Retinal pigment epithelial cell (primary cell): ENCODE measurements at regions not wholly inside any gene's neighbourhood (a gene's known extent, or its start where the extent isn't known, plus 50 kb on each side); places are given as distances from the start of the nearest gene placed in this dataset.

Experiments
- DNase-seq: peaks from one replicate; pipeline ENCODE4 v3.0.0-alpha.2; 2010; ENCODE audit warnings: low read depth
- H3K4me3 ChIP-seq: 2 replicates; pipeline ENCODE4 v1.5.1; 2011; ENCODE audit warnings: mild to moderate bottlenecking, low read length, control low read depth, moderate library complexity
- TF ChIP-seq, protein P1 (sequence below): conservative IDR thresholded peaks from 2 replicates; pipeline ENCODE4 v1.5.1; 2011; ENCODE audit warnings: low read depth, low read length, control low read depth, inconsistent platforms

DNA sequence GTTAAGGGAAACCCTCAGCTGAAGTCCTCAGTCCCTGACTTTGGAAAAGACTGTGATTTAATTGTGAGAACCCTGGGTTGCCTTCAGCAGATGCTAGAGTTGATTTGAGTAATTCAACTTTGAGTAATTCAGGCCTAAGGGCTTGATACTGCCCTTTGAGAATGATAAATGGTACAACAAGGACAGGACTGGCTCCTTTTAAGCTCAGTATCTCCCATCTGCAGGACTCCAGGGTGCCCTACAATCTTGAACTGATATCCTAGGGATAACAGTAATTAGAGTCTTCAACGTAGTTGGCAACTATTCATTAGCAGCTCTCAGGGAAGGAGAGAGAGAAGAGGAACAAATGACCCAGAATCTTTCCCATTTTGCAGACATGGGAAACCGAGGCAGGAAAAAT, 186.4 kb downstream of the GATA3 start:
- TF ChIP-seq, protein P1, sequence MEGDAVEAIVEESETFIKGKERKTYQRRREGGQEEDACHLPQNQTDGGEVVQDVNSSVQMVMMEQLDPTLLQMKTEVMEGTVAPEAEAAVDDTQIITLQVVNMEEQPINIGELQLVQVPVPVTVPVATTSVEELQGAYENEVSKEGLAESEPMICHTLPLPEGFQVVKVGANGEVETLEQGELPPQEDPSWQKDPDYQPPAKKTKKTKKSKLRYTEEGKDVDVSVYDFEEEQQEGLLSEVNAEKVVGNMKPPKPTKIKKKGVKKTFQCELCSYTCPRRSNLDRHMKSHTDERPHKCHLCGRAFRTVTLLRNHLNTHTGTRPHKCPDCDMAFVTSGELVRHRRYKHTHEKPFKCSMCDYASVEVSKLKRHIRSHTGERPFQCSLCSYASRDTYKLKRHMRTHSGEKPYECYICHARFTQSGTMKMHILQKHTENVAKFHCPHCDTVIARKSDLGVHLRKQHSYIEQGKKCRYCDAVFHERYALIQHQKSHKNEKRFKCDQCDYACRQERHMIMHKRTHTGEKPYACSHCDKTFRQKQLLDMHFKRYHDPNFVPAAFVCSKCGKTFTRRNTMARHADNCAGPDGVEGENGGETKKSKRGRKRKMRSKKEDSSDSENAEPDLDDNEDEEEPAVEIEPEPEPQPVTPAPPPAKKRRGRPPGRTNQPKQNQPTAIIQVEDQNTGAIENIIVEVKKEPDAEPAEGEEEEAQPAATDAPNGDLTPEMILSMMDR = no peak
- DNase-seq = no peak
- H3K4me3 ChIP-seq = no peak overlapping the region

DNA sequence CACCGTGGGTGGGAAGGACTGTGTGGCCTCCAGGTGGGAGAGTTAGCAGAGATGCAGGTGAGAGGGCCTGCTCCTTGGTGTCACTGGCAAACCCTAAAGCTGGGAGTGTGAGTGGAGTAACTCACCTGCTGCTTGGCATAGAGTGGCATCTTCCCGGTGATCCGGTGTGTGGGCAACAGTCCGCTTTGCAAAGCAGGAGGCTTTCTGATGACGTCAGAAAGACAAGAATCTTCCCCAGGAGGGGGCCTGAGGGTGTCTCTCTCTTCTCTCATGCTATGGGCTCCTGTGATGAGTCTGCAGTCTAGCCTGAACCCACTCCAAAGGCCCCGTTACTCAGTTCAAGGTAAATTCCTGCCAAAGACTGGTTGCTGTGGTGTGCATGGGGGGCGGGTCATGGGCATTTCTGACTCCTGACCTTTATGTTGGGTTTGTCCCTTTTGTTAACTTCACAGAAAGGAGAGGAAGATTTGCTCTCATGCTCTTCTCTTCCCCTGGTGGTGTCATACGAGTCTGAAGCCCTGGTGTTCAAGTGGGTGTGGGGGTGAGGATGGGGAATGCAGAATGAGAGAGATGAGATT, 187.9 kb downstream of the GATA3 start:
- no peak for DNase-seq
- no peak overlapping the region for H3K4me3 ChIP-seq
- TF ChIP-seq, protein P1 = no peak

DNA sequence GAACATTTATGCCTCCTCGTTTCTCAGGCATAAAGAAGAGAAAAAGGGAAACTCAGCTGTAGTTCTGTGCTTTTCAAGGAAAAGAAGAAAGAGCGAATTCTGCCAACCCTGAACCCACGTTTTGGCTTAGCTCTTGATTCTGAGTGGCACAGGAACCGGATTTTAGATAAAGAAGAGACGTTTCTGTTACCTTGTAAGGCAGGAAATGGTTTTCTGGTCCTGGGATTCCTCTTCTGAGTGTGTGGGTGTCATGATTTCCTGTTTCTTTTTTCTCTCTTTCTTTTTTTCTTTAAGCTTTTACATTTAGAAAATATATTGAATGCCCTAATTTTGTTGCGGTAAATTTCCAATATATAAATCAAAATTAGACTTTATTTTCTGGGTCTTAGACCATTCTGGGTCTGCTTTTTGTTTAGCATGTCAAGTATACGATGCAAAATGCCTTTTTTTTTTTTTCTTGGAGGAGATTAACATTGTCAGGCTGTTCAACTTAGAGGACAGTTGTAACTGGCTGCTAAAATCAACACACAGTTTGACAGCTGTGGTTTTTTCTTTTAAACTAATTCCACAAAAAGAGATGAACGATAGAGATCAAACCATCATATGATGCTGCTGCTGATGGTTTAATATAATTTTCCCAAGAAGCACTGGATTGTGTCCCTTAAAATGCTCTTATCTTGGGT, 190.8 kb downstream of the GATA3 start:
- no peak for DNase-seq
- TF ChIP-seq, protein P1 = no peak
- no peak overlapping the region for H3K4me3 ChIP-seq

DNA sequence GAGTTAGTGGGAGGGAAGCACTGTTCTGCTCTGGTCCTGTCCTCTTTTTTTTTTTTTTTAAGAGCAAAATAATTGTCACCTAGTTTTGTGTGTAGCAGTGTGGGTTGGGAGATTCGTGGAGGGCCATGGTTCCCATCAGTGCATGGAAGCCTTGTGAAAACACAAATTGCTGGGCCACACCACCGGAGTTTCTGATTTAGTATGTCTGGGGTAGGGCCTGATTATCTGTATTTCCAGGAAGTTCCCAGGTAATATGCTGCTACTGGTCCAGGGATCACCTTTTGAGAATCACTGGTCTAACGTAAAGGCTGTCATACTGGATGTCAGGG, 191.3 kb downstream of the GATA3 start:
- TF ChIP-seq, protein P1 = no peak
- no peak overlapping the region for H3K4me3 ChIP-seq
- no peak for DNase-seq

DNA sequence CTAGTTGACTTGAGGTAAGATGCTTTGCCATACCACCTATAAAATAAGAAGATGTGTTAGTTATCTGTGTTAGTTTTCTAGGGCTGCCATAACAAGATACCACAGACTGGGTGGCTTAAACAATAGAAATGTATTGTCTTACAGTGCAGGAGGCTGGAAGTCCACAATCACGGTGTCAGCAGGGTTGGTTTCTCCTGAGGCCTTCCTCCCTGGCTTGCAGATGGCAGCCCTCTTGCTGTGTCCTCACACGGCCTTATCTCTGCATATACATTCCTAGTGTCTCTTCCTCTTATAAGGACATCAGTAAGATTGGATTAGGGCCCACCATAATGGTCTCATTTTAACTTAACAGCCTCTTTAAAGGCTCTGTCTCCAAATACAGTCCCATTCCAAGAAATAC, 192.1 kb downstream of the GATA3 start:
- DNase-seq = no peak
- H3K4me3 ChIP-seq = no peak overlapping the region
- TF ChIP-seq, protein P1 = no peak

DNA sequence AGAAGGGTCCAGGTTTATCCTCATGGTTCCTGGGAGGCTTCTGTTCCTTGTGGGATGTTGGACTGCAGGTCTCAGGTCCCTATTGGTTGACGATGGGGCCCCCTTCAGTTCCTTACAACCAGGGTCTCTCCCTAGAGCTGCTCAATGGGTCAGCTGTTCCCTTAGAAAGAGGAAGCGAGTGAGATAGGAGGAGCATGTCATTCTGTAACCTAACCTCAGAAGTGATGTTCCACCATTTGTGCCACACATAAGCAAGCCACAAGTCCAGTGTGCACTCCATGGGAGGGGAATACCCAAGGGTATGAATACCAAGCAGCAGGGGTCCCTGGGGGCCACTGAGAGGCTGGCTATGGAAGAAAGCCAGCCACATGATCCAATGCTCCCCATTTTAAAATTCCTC, 192.7 kb downstream of the GATA3 start:
- DNase-seq = no peak
- H3K4me3 ChIP-seq = no peak overlapping the region
- TF ChIP-seq, protein P1 = no peak

DNA sequence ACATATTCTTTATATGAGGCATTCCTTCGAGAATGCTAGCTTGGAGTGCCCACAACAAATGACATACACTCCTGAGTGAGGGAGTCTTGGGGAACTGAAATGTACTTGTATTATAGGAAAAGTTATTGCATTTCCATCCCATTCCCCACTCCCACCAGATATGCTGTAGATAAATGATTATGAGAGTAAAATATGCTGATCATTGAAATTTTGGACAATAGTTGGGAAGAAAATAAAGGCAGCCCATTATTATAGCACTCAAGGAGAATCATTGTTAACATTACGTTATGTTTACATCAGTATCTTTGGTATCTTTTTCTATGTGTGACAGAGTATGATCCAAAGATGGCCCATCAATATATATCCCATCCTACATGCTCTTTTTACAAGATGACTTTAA, 194.4 kb downstream of the GATA3 start:
- TF ChIP-seq, protein P1 = no peak
- DNase-seq = no peak
- no peak overlapping the region for H3K4me3 ChIP-seq
